GM12891 (cell line): ENCODE measurements at regions not wholly inside any gene's neighbourhood (a gene's known extent, or its start where the extent isn't known, plus 50 kb on each side); places are given as distances from the start of the nearest gene placed in this dataset.

ENCODE experiments used
- DNase-seq: peaks from one replicate; pipeline ENCODE4 v3.0.0; 2011; ENCODE audit warnings: low spot score; ENCODE audit not compliant: insufficient read length
- FAIRE-seq: peaks from 2 replicates; lab custom pipeline; 2011; peaks lifted over from hg19 to GRCh38; lab: Jason Lieb, UNC
- PAX5 ChIP-seq: IDR thresholded peaks from 2 replicates; pipeline ENCODE4 v1.6.1; 2011; ENCODE audit warnings: low read length, moderate library complexity, mild to moderate bottlenecking; ENCODE audit not compliant: insufficient read depth, severe bottlenecking
- POLR2A ChIP-seq: IDR thresholded peaks from 2 replicates; pipeline ENCODE4 v1.6.1; 2011; ENCODE audit warnings: low read depth, low read length, control low read depth
- POLR2AphosphoS5 ChIP-seq: IDR thresholded peaks from 2 replicates; pipeline ENCODE4 v1.6.1; 2011; ENCODE audit warnings: low read depth, low read length, control low read depth
- POU2F2 ChIP-seq: IDR thresholded peaks from 2 replicates; pipeline ENCODE4 v1.6.1; 2011; ENCODE audit warnings: low read depth, mild to moderate bottlenecking, control low read depth, low read length, moderate library complexity
- SPI1 ChIP-seq: IDR thresholded peaks from 2 replicates; pipeline ENCODE4 v1.6.1; 2011; ENCODE audit warnings: low read depth, low read length, control low read depth
- TAF1 ChIP-seq: IDR thresholded peaks from 2 replicates; pipeline ENCODE4 v1.6.1; 2011; ENCODE audit warnings: low read depth, low read length, control low read depth

DNA sequence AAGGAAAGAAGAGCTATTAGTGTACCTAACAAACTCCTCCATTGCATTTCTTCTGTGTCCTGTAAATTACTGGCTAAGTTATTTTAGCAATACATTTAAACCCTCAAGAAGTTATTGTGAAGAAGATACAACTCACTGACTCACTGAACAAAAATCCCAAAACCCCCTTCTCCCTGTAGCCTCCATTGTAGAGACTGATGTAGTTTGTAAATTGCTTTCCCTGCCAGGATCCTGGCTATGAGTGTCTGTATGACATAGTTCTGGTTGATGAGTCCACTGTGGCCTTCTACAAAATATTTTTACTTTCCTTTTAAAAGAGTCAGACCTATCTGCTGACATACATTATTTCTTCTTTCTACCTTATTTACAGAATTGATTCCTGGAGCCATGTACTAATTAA lies 155.6 kb downstream of the SLC6A15 start:
- no peak for TF ChIP-seq TAF1
- no peak for TF ChIP-seq POLR2AphosphoS5
- no peak for TF ChIP-seq PAX5
- TF ChIP-seq SPI1 = no peak
- no peak for TF ChIP-seq POLR2A
- no peak for TF ChIP-seq POU2F2
- no peak for DNase-seq
- FAIRE-seq = no peak

DNA sequence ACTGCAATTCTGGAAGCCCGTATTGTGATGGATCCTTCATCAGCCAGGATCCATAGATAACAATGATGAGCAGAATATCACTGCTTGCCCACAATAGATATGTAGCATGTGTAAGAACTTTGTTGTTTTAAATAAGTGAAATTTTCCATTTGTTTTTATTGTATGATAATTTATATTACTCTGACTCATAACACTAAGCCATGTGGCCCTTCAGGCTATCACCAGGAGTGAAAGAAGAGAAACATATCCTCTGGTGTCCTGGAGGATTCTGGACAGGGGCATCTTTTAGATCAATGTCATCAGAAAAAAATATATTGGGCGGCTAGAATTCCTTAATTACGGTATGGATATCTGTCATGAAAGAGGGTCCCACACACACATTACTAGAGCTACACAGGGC lies 167.5 kb downstream of the SLC6A15 start:
- no peak for FAIRE-seq
- no peak for DNase-seq
- TF ChIP-seq POU2F2 (no peak), SPI1 (no peak), PAX5 (no peak), POLR2A (no peak), POLR2AphosphoS5 (no peak), TAF1 (no peak)

DNA sequence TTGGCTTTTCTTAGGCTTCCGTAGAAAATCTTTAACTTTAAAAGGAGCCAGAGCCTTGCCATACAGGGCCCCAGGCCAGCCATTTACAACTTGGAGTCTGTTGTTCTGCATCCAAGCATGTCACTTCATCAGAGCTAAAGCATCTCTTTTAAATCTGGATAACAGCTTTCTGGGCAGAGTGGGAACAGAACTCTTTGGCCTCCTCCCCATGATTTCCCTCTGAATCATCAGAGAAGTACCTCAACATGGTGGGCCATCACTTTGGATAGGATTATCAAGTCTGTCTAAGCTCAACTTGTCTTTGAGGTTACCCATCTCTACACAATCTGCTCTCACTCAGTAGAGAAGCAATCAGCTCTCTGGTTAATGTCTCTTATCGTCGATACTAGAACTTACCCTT lies 170.9 kb downstream of the SLC6A15 start:
- no peak for DNase-seq
- no peak for TF ChIP-seq POU2F2
- no peak for TF ChIP-seq TAF1
- TF ChIP-seq POLR2A = no peak
- no peak for TF ChIP-seq PAX5
- FAIRE-seq = no peak

DNA sequence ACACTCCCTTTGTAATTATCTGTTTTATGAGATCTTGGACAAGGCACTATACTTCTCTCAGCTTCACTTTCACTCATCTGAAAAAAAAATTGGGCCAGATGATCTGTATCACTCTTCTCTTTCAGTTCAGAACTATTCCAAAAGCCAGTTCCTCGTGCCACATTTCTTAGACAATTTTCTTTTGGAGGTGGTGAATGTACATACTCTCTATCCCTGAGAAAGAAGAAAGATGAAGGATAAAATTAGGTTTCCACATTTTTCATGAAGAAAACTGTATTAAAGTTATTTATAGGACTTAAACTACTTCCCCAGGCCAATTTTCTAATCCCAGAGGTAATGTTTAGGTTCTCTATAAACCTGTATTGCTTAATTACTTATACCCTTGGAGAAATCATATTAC lies 171.6 kb downstream of the SLC6A15 start:
- FAIRE-seq = no peak
- DNase-seq = no peak
- TF ChIP-seq POLR2AphosphoS5 (no peak), SPI1 (no peak), POLR2A (no peak), PAX5 (no peak), POU2F2 (no peak), TAF1 (no peak)

DNA sequence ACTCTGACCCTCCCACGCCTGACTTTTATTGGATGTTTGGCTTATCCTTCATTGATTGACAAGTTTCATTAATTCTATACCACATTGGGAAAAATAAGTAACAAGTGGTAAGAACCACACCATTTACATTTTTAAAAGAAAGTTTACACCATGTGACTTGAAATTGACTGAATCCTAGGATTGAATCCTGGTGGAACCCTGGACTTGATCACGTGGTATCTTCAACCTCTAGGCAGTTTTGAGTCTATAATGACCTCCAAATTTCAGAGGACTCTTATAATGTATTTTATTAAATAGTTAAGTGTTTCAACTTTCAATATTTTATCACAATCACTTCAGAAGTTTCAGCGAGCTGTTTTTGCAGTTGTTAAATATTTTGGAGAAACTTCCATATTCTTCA lies 172.0 kb downstream of the SLC6A15 start:
- FAIRE-seq (no peak), DNase-seq (no peak)
- TF ChIP-seq POLR2AphosphoS5 (no peak), TAF1 (no peak), POLR2A (no peak), POU2F2 (no peak), SPI1 (no peak), PAX5 (no peak)

DNA sequence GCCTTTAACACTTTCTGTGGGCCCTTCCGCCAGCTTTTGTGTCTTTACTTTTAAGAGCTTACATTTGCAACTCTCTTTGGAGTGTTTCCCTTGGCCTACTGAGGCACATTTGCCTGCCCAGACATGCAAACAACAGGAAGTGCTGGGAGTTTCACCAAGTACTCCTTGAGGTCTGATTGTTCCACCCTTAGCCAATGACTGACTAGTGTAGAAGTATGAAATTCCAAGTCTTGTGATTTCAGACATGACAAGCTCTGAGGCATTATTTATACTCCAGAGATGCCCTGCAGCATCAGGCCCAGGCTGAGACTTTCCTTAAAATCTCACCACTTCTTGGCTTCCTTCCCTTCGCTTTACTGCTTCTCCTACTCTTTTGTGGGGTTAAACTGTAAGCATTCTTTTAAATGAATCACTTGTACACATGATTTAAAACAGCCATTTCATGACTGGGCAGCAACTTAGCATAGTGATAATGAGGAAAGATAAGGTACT lies 174.1 kb downstream of the SLC6A15 start:
- DNase-seq (no peak), FAIRE-seq (no peak)
- no peak for TF ChIP-seq POLR2A
- no peak for TF ChIP-seq TAF1
- TF ChIP-seq POLR2AphosphoS5 = no peak
- no peak for TF ChIP-seq SPI1
- no peak for TF ChIP-seq PAX5

DNA sequence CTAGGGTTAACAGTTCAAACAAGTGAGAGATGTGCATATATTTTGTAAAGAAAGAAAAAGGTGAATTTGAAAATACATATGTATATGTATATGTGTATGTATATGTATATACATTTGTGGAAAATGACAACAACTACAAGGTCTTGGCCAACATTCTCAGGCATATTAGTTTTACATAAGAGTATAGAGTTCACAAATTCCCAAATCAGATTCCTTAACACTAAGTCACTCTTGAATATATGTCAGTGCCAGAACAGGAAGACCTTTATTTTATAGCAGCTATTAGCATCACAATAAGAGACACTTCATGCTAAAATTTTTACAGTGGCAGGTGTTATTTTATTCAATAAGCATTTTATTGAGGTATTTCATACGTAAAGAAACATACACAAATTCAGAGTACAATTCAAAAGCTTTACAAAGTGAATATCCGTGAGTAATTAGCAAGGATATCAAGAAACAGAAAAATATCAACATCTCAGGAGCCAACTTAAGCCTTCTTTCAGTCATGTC lies 179.7 kb downstream of the SLC6A15 start:
- FAIRE-seq (no peak), DNase-seq (no peak)
- TF ChIP-seq TAF1 (no peak), SPI1 (no peak), PAX5 (no peak), POU2F2 (no peak), POLR2A (no peak), POLR2AphosphoS5 (no peak)

DNA sequence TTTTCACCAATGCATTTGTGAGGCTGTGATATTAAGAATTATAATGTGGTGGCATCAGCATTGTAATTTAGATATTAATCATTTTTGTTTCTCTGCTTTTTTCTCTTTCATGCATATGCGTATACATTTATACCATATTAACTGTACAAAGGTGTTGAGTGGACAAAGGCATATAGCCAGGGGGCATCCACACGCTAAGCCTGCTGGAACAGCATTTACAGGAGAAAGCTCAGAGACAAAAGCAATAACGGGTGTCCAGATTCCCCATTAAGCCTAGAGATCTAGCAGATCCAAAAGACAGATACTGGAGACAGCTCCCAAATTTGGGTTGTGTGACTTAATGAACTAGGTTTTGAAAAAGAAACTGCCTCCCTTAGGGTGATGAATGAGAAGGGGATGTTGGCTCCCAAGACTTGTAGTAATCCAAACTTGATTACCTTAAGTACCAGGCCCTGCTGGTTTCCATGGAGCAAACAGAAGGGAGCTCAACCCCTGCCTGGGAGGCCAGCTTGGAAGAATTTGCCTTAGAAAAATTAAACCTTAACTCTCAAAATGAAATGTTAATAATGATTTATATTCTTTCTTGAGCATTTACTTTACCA lies 181.9 kb downstream of the SLC6A15 start:
- no peak for DNase-seq
- TF ChIP-seq SPI1 (no peak), POLR2AphosphoS5 (no peak), POU2F2 (no peak), POLR2A (no peak), TAF1 (no peak), PAX5 (no peak)
- FAIRE-seq = no peak

DNA sequence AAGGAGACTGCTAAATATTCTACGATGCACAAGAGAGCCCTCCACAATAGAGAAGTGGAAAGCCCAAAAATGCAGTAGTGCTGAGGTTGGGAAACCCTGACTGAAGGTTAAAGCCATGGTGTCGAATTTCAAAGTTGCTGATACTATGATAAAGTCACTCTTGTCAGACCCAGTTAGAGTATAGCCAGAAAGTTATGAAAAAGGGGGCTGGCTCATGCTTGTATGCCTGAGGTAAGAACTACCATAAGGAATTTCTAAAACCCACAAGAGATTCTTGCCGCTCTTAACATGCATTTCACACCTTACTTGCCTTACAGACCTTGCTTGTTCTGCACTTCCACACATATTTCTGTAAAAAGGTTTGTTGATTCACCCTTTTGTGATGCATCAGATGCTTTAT lies 184.6 kb downstream of the SLC6A15 start:
- TF ChIP-seq SPI1 (no peak), POU2F2 (no peak), TAF1 (no peak), POLR2A (no peak), POLR2AphosphoS5 (no peak)
- DNase-seq = no peak
- no peak for FAIRE-seq

DNA sequence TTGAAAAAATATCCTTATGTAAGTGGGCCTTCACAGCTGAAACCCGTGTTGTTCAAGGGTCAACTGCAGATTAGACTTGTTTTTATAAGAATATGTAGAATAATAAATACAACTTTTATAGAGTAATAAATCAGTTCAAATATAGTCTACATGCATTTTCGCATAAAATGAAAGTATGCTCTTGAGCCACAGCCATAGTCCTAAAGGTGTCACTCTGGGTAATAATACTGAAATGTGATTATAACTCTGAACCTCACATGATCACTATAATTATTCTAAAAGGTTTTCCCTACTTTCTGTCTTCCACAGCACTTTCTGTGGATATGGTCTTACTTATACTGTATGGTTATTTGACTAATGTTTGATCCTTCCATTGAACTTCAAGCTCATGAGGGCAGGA lies 185.8 kb downstream of the SLC6A15 start:
- TF ChIP-seq POU2F2 (no peak), POLR2AphosphoS5 (no peak), TAF1 (no peak), PAX5 (no peak), POLR2A (no peak)
- FAIRE-seq (no peak), DNase-seq (no peak)
